H9 (cell line): ENCODE measurements at regions not wholly inside any gene's neighbourhood (a gene's known extent, or its start where the extent isn't known, plus 50 kb on each side); places are given as distances from the start of the nearest gene placed in this dataset.

ENCODE experiments used
- DNase-seq: peaks from one replicate; pipeline ENCODE4 v3.0.0-alpha.2; 2017
- H2AFZ ChIP-seq: one replicate; pipeline ENCODE4 v1.6.1; 2013; ENCODE audit warnings: mild to moderate bottlenecking, low read length, control low read depth, moderate library complexity
- H2AK5ac ChIP-seq: 2 replicates; pipeline ENCODE4 v1.6.1; 2013; ENCODE audit warnings: low read length, control low read depth, mixed read lengths; ENCODE audit not compliant: insufficient read length
- H2BK120ac ChIP-seq: one replicate; pipeline ENCODE4 v1.6.1; 2013; ENCODE audit warnings: low read depth, mild to moderate bottlenecking, low read length, control low read depth, inconsistent platforms; ENCODE audit not compliant: poor library complexity, severe bottlenecking
- H2BK12ac ChIP-seq: 2 replicates; pipeline ENCODE4 v1.6.1; 2013; ENCODE audit warnings: low read length, control low read depth, mixed read lengths, low read depth; ENCODE audit not compliant: insufficient read length
- H2BK15ac ChIP-seq: 2 replicates; pipeline ENCODE4 v1.6.1; 2013; ENCODE audit warnings: low read depth, low read length, control low read depth
- H2BK20ac ChIP-seq: one replicate; pipeline ENCODE4 v1.6.1; 2013; ENCODE audit warnings: low read depth, mild to moderate bottlenecking, low read length, control low read depth, inconsistent platforms; ENCODE audit not compliant: poor library complexity, severe bottlenecking
- H2BK5ac ChIP-seq: 2 replicates; pipeline ENCODE4 v1.6.1; 2013; ENCODE audit warnings: low read length, control low read depth, mixed read lengths; ENCODE audit not compliant: insufficient read length
- H3K14ac ChIP-seq: 2 replicates; pipeline ENCODE4 v1.6.1; 2013; ENCODE audit warnings: low read length, control low read depth; ENCODE audit not compliant: insufficient read depth
- H3K18ac ChIP-seq: 2 replicates; pipeline ENCODE4 v1.6.1; 2013; ENCODE audit warnings: low read depth, mild to moderate bottlenecking, mixed read lengths, low read length, control low read depth; ENCODE audit not compliant: insufficient read length
- H3K23ac ChIP-seq: 2 replicates; pipeline ENCODE4 v1.6.1; 2013; ENCODE audit warnings: low read length, control low read depth, mixed read lengths, low read depth; ENCODE audit not compliant: insufficient read length
- H3K23me2 ChIP-seq: 2 replicates; pipeline ENCODE4 v1.6.1; 2013; ENCODE audit warnings: low read depth, mild to moderate bottlenecking, mixed read lengths, low read length, control low read depth; ENCODE audit not compliant: insufficient read length, poor library complexity, severe bottlenecking
- H3K27ac ChIP-seq: 2 replicates; pipeline ENCODE4 v1.5.1; 2013; ENCODE audit warnings: low read length, control low read depth, mixed read lengths, low read depth; ENCODE audit not compliant: insufficient read length
- H3K27me3 ChIP-seq: 2 replicates; pipeline ENCODE4 v1.6.1; 2013; ENCODE audit warnings: low read length, control low read depth, inconsistent platforms; ENCODE audit not compliant: insufficient read depth
- H3K4ac ChIP-seq: 2 replicates; pipeline ENCODE4 v1.6.1; 2013; ENCODE audit warnings: low read depth, mild to moderate bottlenecking, control low read depth, inconsistent platforms, low read length, moderate library complexity
- H3K4me1 ChIP-seq: 2 replicates; pipeline ENCODE4 v1.6.1; 2013; ENCODE audit warnings: low read length, control low read depth, inconsistent platforms; ENCODE audit not compliant: insufficient read depth
- H3K4me2 ChIP-seq: 2 replicates; pipeline ENCODE4 v1.6.1; 2013; ENCODE audit warnings: low read length, control low read depth, mixed read lengths; ENCODE audit not compliant: insufficient read length, insufficient read depth
- H3K56ac ChIP-seq: 2 replicates; pipeline ENCODE4 v1.6.1; 2013; ENCODE audit warnings: low read depth, mild to moderate bottlenecking, mixed read lengths, low read length, control low read depth; ENCODE audit not compliant: insufficient read length
- H3K79me1 ChIP-seq: 2 replicates; pipeline ENCODE4 v1.6.1; 2013; ENCODE audit warnings: low read depth, mild to moderate bottlenecking, moderate library complexity, low read length, control low read depth, inconsistent platforms; ENCODE audit not compliant: insufficient read depth, poor library complexity, severe bottlenecking
- H3K79me2 ChIP-seq: 2 replicates; pipeline ENCODE4 v1.6.1; 2013; ENCODE audit warnings: low read length, control low read depth, inconsistent platforms; ENCODE audit not compliant: insufficient read depth
- H3K9ac ChIP-seq: 2 replicates; pipeline ENCODE4 v1.6.1; 2013; ENCODE audit warnings: low read length, control low read depth, mixed read lengths; ENCODE audit not compliant: insufficient read length; ENCODE audit errors: extremely low read depth
- H3K9me3 ChIP-seq: one replicate; pipeline ENCODE4 v1.6.1; 2013; ENCODE audit warnings: low read depth, low read length, inconsistent platforms; ENCODE audit not compliant: control insufficient read depth
- H3T11ph ChIP-seq: one replicate; pipeline ENCODE4 v1.6.1; 2013; ENCODE audit warnings: mild to moderate bottlenecking, low read length, control low read depth, inconsistent platforms
- H4K20me1 ChIP-seq: one replicate; pipeline ENCODE4 v1.6.1; 2013; ENCODE audit not compliant: control insufficient read depth, insufficient read length, insufficient read depth
- H4K5ac ChIP-seq: 2 replicates; pipeline ENCODE4 v1.6.1; 2013; ENCODE audit warnings: low read depth, mild to moderate bottlenecking, mixed read lengths, low read length, control low read depth; ENCODE audit not compliant: insufficient read length
- H4K8ac ChIP-seq: replicated peaks from 2 replicates; pipeline ENCODE4 v1.6.1; 2013; ENCODE audit warnings: low read length, control low read depth, mixed read lengths, low read depth; ENCODE audit not compliant: insufficient read length
- H4K91ac ChIP-seq: 2 replicates; pipeline ENCODE4 v1.6.1; 2013; ENCODE audit warnings: low read depth, mild to moderate bottlenecking, moderate library complexity, mixed read lengths, low read length, control low read depth; ENCODE audit not compliant: insufficient read length
- H3K27ac Mint-ChIP-seq, 3 experiments: 2 replicates in 2 of 3; 3 replicates in 1 of 3; pipeline ENCODE4 v1.8.0; 2020 to 2021; ENCODE audit warnings: mixed read lengths in 3 of 3, mild to moderate bottlenecking in 1 of 3, moderate library complexity in 1 of 3
- H3K27me3 Mint-ChIP-seq: 2 replicates; pipeline ENCODE4 v1.8.0; 2021; ENCODE audit warnings: low read depth, mild to moderate bottlenecking, moderate library complexity, mixed read lengths
- H3K36me3 Mint-ChIP-seq, 3 experiments: 2 replicates in 2 of 3; 3 replicates in 1 of 3; pipeline ENCODE4 v1.8.0; 2020 to 2021; ENCODE audit warnings: low read depth in 3 of 3, mixed read lengths in 3 of 3; ENCODE audit not compliant: insufficient read depth in 1 of 3
- H3K4me1 Mint-ChIP-seq, 2 experiments: 2 replicates each; pipeline ENCODE4 v1.8.0; 2020; ENCODE audit warnings: mixed read lengths in 2 of 2
- H3K4me3 Mint-ChIP-seq, 2 experiments: 2 replicates in 1 of 2; 3 replicates in 1 of 2; pipeline ENCODE4 v1.8.0; 2020 to 2021; ENCODE audit warnings: mild to moderate bottlenecking in 2 of 2, mixed read lengths in 2 of 2, moderate library complexity in 1 of 2
- H3K9me3 Mint-ChIP-seq, 2 experiments: 2 replicates in 1 of 2; 3 replicates in 1 of 2; pipeline ENCODE4 v1.8.0; 2020; ENCODE audit warnings: mild to moderate bottlenecking in 2 of 2, mixed read lengths in 2 of 2, moderate library complexity in 1 of 2
- WGBS: extraction: QIAGEN DNeasy Blood & Tissue Kit; methylation state at CpG from one replicate; pipeline ENCODE4 v1.1.7; 2013; ENCODE audit warnings: missing lambda C conversion rate, low lambda C conversion rate, mixed read lengths; ENCODE audit not compliant: insufficient read length; ENCODE audit errors: extremely low coverage; 5-methylcytosine and 5-hydroxymethylcytosine counted together
- TF ChIP-seq, protein P1 (sequence below): fragments of 200-600 bp; sonication (generic); conservative IDR thresholded peaks from 3 replicates; pipeline ENCODE4 v1.8.0; 2021; ENCODE audit warnings: antibody characterized with exemption, mild to moderate bottlenecking

DNA sequence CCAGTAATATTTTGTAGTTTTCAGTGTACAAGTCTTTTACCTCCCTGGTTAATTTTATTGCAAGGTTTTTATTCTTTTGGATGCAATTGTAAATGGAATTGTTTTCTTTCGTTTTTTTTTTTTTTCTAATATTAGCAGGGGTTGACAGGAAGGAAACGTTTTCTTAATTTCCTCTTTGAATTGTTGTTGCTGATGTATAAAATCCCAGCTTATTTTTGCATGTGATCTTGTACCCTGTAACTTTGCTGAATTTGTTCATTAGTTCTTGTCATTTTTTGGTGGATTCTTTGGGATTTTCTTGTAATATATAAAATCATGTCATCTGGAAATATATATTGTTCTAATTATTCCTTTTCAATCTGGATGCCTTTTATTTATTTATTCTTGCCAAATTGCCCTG, 65.0 kb upstream of the ANKH start:
- Mint-ChIP-seq H3K4me3 (no peak overlapping the region), H3K9me3 (no peaks in the 10 kb centered on the region; a peak in 1 of 5 replicates), H3K4me1 (no peaks in the 10 kb centered on the region), H3K27me3 (peaks cover 1% of the 10 kb centered on the region; the same call in 1 of the 2 replicates), H3K27ac (no peak overlapping the region), H3K36me3 (no peaks in the 10 kb centered on the region)
- Histone ChIP-seq H3K27me3 (no peaks in the 10 kb centered on the region), H3K4me2 (no peak overlapping the region), H2BK15ac (no peak overlapping the region), H2AK5ac (no peak overlapping the region), H3K4me1 (no peaks in the 10 kb centered on the region), H3K56ac (no peak overlapping the region), H3K4ac (no peak overlapping the region), H3K79me1 (no peaks in the 10 kb centered on the region), H4K8ac (no peak overlapping the region), H3K23ac (no peak overlapping the region), H2BK20ac (no peak overlapping the region), H3K23me2 (no peaks in the 10 kb centered on the region), H2BK5ac (no peak overlapping the region), H2BK12ac (no peak overlapping the region), H4K91ac (no peak overlapping the region), H3K14ac (no peak overlapping the region), H3K18ac (no peak overlapping the region), H3K27ac (no peak overlapping the region), H4K20me1 (no peaks in the 10 kb centered on the region), H3K79me2 (no peaks in the 10 kb centered on the region), H4K5ac (no peak overlapping the region), H2AFZ (no peak overlapping the region), H3K9me3 (no peaks in the 10 kb centered on the region), H3T11ph (no peak overlapping the region), H3K9ac (no peak overlapping the region), H2BK120ac (no peak overlapping the region)
- WGBS: no CpG with 5 or more reads among the region's 2 CpGs
- DNase-seq: no peak
- TF ChIP-seq, protein P1, sequence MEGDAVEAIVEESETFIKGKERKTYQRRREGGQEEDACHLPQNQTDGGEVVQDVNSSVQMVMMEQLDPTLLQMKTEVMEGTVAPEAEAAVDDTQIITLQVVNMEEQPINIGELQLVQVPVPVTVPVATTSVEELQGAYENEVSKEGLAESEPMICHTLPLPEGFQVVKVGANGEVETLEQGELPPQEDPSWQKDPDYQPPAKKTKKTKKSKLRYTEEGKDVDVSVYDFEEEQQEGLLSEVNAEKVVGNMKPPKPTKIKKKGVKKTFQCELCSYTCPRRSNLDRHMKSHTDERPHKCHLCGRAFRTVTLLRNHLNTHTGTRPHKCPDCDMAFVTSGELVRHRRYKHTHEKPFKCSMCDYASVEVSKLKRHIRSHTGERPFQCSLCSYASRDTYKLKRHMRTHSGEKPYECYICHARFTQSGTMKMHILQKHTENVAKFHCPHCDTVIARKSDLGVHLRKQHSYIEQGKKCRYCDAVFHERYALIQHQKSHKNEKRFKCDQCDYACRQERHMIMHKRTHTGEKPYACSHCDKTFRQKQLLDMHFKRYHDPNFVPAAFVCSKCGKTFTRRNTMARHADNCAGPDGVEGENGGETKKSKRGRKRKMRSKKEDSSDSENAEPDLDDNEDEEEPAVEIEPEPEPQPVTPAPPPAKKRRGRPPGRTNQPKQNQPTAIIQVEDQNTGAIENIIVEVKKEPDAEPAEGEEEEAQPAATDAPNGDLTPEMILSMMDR: no peak
